Activated CD4-positive, alpha-beta T cell treated with anti-CD3 and anti-CD28 coated beads for 1 hour (primary cell): ENCODE measurements at regions not wholly inside any gene's neighbourhood (a gene's known extent, or its start where the extent isn't known, plus 50 kb on each side); places are given as distances from the start of the nearest gene placed in this dataset.
A peak's percentile ranks its signal among the peaks of the same experiment; 100 is the strongest.

Source experiments
- DNase-seq: peaks from one replicate; pipeline ENCODE4 v3.0.0-alpha.2; 2020

DNA sequence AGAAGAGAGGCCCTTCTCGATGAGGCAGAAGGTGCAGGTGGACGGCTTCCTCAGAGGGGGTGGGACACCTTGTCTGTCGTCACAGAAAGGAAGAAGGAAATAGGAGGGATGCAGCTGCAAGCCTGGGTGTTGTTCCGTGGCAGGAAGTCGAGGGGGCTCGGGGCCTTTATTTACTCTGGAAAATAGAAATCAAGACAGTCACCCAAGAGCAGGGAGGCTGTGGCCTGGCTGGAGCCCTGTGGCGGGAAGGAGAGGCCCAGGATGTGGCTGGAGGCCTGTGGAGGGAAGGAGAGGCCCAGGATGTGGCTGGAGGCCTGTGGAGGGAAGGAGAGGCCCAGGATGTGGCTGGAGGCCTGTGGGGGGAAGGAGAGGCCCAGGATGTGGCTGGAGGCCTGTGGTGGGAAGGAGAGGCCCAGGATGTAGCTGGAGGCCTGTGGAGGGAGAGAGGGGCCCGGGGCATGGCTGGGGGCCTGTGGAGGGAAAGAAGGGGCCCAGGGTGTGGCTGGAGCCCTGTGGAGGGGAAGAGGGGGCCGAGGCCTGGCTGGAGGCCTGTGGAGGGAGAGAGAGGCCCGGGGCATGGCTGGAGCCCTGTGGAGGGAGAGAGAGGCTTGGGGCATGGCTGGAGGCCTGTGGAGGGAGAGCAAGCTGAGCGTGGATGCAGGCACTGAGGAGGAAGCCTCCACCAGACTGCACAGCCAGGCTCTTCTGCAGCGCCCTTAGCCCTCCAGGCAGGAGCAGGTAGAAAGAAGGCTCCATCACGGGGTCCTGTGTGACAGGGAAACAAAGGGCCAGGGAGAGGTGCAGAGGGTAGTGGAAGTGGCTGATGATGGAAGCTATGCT is 97.3 kb upstream of the SFMBT2 start:
- DNase-seq = no peak

DNA sequence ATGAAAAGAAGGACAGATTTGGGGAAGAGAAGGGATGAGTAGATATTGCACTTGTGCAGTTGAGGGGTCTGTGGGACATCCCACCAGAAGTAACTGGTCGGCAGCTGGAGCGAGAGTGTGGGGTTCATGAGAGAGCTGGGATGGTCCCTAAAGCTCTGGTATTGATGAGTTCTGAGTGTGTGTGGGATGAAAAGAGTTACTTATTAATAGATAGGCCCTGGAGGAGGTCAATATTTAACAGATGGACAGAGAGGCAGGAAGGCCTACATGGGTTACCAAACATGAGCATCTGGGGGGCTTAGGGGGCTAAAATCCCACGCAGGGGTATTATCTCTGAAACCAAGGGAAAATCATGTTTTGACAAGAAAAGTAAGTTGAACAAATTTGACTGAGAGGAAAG is 95.7 kb upstream of the SFMBT2 start:
- DNase-seq = no peak

- no peak for DNase-seq
These were observed 94.4 kb upstream of the SFMBT2 start for GRCh38 chr10:7505196-7505595.

GRCh38 chr10:7503190-7503589 is 92.4 kb upstream of the SFMBT2 start:
- DNase-seq = no peak

DNA sequence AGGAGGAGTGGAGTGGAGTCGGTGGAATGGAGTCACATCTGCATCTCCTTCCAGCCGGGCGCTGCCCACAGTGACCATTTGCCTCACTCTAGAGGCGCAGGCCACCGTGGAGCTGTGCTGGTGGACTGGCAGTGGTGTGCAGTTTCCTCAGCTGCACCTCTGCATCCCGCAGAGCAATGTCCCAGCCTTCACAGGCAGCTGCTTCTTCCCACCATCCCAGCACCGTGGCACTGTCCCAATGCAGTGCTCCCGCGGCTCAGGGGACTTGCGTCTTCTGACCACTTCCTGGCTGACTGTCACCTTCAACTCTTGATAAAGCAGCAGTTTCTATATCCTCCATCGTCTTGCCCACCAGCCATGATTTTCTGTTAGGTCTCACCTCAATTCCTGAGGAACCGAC is 90.3 kb upstream of the SFMBT2 start:
- no peak for DNase-seq

DNA sequence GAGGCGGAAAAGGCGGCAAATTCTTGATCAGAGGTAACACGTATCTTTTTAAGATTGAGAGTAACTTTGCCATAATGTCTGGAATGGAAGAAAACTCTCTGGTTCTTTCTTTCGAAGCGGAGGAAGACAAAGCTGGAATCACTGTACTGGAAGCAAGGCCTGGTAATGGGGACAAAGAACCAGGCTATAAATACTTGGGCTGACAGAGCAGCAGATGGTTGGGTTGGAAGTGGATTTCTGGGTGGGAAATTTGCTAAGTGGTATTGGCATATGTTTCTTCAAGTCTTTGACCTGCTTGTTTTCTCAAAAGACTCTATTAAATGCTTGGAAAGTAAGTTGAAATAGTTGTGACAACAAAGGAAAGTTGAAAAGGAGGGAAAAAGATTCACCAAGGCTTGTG is 87.3 kb upstream of the SFMBT2 start:
- no peak for DNase-seq

DNA sequence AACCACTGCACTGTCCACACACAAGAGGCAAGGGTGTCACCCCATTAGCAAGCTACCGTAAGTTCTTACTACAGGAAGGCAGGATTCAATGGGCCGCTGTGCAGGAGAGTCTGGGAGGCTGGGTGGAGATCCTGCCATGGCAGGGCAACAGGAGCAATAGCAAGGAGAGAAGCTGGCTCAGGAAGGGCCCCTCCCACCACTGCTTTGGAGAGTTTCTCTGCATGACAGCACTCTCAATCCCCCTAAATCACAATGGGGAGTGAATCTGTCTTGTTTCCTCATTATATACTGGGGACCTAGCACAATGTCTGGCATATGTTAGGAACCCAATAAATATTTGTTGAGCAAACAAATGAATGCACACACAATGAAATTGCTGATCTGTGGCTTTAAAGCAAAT is 83.2 kb upstream of the SFMBT2 start:
- no peak for DNase-seq

DNA sequence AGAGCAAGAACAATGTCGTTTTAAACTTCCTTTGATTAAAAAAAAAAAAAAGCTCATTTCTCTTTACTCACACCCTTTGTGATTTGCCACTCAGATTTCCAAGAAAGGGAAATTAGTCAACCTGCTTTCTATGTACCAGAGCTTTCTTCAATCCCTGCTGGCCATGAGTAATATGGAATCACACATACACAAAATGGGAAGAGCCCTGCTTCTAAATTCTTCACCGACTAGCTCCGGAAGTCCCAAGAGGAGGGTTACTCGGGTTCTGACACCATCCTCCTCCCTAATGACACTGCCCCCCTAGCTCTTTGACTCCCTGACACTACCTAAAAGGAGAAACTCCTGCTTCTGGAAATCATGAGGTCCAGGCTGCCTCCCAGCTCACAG is 81.8 kb upstream of the SFMBT2 start:
- DNase-seq = no peak

DNA sequence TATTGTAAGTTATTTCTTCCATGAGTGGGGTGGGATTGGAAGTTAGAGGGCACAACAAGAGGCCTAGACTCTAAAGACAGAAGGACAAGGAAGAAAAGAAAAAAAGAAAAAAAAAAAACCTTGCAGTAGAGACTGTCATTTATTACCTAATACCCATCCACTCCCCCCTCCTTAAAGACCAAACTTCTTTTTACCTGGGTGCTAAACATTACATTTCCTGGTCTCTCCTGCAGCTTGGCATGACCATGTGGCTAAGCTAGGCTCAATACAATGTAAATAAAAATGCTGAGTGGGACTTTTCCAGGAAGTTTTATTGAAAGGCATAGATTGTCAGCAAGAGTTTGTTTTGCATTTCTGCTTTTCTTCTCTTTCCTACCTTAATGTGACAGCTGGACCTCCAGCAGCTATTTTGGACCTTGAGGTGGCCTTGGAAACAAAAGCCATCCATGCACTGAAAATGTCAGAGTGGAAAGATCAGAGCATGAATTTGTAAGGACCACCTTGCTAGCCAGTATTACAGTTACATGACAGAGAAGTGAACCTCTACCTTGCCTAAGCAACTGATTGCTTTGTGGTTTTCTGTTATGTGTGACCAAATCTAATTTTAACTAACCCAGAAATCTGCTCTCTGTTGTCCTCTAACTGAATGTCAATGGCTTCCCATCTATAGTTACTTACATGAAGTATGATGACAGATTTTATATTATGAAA is 81.3 kb upstream of the SFMBT2 start:
- DNase-seq = no peak

DNA sequence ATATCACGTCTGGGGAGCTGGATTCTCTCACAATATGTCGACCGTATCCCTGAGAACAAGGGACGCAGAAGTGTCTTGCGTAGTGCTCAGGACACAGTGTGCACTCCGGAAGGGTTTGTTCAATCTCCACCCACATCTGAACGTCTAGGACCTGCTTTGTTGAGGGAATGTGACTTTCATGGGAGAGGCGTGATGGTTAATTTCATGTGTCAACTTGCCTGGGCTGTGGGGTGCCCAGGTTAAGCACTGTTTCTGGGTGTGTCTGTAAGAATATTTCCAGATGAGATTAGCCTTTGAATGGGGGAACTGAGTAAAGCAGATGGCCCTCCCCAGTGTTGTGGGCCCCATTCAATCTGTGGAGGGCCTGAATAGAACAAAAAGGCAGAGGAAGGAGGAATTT is 80.4 kb upstream of the SFMBT2 start:
- DNase-seq = no peak

DNA sequence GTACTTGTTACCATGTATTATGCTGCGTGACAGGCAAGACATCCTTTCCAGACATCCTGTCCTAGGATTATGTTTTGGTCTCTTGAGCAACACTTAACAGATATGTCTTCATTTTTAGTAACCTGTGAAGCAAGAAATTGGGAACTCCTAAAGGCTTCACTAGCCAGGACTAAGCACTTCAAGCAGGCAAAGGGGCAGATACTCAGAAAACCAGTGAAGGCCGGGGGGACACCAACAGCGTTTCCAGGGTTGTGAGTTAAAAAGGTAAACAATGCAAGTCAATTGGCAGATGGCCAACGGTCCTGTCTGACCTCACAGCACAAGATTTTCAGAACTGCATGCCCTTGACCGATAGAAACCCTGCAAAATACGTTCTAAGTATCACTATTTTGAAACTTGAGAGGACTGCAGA is 77.6 kb upstream of the SFMBT2 start:
- no peak for DNase-seq

GRCh38 chr10:7487528-7487927 is 76.7 kb upstream of the SFMBT2 start:
- DNase-seq = no peak

DNA sequence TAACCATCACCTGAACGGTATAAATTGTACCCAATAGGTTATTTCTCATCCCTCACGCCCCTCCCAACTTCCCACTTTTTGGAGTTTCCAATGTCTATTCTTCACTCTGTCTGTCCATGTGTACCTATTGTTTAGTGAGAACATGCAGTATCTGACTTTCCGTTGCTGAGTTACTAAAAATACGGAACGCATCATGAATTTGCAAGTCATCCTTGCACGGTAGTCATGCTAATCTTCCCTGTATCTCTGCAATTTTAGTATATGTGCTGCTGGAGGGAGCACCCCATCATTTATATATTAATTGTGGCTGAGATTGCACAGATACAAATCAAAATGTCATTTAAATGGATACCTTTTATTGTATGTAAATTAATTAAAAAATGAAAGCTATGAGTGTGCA is 75.7 kb upstream of the SFMBT2 start:
- DNase-seq = no peak

- DNase-seq = no peak
These were observed 75.0 kb upstream of the SFMBT2 start for GRCh38 chr10:7485799-7486198.

- no peak for DNase-seq
These were observed 74.4 kb upstream of the SFMBT2 start for GRCh38 chr10:7485244-7485556.

GRCh38 chr10:7484456-7485243 is 73.8 kb upstream of the SFMBT2 start:
- DNase-seq = peak; percentile 47

DNA sequence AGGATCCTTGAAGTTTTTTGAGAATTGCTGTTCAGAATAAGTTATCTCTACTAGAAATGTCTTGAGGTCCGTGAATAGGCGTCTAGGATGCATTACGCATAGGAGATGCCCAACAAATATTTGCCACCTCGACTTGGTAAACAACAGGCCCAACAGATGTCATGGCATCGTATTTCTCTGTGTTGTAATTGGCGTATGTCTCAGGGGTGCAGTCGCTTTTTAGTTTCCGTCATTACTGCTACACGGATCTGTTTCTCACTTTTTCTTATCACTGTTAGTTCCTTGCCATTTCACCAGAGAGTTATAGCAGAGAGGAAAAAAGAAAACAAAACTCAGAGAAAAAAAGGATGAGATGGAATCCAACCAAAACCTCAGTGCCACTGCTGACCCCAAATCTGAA is 73.0 kb upstream of the SFMBT2 start:
- no peak for DNase-seq

GRCh38 chr10:7482992-7483391 is 72.2 kb upstream of the SFMBT2 start:
- no peak for DNase-seq

DNA sequence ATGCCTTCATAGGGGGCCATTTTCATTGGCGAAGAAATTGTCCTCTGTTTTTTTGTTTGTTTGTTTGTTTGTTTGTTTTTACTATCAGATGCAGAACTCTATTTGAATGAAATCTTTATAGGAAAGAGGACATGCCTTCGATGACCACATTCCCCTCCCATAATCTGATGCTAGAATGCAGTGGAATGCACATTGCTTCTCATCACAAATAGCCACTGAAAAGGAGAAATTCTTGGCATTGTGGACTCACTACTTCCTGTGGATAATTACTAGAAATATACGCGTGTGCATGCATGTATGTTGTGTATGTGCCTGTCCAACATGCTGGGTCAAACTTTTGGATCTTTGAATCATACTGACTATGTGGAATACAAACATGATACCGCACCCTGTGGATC is 70.5 kb upstream of the SFMBT2 start:
- no peak for DNase-seq

DNA sequence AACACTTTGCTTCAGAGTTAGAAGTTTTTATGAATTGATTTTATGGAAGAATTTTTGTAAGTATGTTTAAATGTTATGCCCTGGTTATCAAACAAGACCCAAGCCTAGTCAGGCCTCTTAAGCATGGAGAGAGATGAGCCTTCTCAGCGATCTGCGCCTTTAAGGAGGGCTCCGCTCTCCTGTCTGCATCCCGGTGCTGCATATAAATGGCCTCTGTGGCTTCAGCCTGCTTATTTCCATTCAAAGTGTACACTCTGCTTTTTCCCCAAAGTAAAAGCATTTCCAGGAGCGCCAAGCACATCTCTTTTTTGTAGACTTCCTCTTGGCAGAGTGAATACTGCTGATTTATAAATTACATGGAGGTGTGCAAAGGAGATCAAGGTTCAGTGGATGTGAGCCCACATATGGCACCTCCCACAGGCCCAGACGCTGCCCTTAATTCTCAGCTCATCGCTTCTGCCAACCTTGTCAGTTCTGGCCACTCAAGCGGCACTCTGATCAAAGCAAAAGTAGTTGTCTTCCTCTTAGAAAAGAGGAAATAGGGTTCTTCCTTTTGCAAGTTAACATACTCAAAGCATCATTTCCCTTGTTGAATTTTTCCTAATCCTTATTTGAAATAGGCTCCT is 70.0 kb upstream of the SFMBT2 start:
- DNase-seq = no peak

DNA sequence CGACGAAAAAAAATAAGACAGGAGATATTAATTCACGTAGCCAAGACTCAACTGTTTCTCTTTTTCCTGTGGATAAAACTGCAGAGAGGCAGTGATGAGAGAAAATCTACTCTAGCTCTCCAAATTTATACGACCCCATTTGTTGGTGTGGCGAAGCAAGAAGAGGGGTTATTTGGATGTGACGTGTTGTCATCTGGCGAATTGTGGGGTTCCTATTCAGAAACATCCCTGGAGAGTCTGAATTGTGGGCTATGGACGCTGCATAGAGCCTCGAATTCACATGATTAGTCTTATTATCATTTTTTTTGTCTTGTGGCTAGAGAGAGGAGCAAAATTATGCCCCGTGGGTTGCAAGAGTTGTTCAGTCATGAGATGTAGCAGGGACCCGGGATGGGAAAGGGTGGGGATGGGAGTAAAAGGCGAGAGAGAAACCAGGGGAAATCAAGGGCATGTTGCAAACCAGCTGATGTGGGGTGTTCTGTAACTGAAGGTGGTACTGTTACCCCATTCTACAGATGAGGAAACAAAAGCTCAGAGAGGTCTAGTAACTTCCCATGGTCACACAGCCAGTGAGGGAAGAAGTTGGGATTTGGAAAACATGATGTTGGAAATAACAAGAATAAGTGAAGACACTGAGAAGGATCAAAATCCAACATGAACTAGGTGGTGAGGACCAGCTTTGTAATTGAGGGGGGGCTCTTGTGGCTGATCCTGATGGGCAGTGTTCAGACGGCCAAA is 69.2 kb upstream of the SFMBT2 start:
- no peak for DNase-seq

- DNase-seq = no peak
These were observed 68.1 kb upstream of the SFMBT2 start for GRCh38 chr10:7478727-7479457.
